ENCODE measurements at regions not wholly inside any gene's neighbourhood (a gene's known extent, or its start where the extent isn't known, plus 50 kb on each side); places are given as distances from the start of the nearest gene placed in this dataset.

GRCh38 chr5:124263680-124264491 is 482.6 kb downstream of the ZNF608 start:
- TF ChIP-seq CTCF (IDR thresholded peaks at IDR 0.05) = no peak
- no peak for TF ChIP-seq POLR2A (IDR thresholded peaks at IDR 0.05)
- TF ChIP-seq EP300 (IDR thresholded peaks at IDR 0.05) = no peak
